DND-41 (cell line): ENCODE measurements at regions not wholly inside any gene's neighbourhood (a gene's known extent, or its start where the extent isn't known, plus 50 kb on each side); places are given as distances from the start of the nearest gene placed in this dataset.

Experiments
- ATAC-seq: fragments of 200-7000 bp; cut with Tn5 transposase; 3 replicates; pipeline ENCODE4 v1.9.1; 2021; ENCODE audit warnings: low read depth; ENCODE audit not compliant: insufficient read depth
- DNase-seq: peaks from one replicate; pipeline ENCODE4 v3.0.0-alpha.2; 2020
- H2AFZ ChIP-seq: 2 replicates; pipeline ENCODE4 v1.6.0; 2012; ENCODE audit warnings: low read depth, low read length
- H3K27ac ChIP-seq: 2 replicates; pipeline ENCODE4 v1.5.1; 2012; ENCODE audit warnings: low read length, inconsistent platforms
- H3K27me3 ChIP-seq: fragments of 200-600 bp; sonication (generic); 2 replicates; pipeline ENCODE4 v1.6.0; 2012; ENCODE audit warnings: low read length, mild to moderate bottlenecking, inconsistent platforms; ENCODE audit not compliant: insufficient read depth, poor library complexity
- H3K36me3 ChIP-seq: 2 replicates; pipeline ENCODE4 v1.5.1; 2012; ENCODE audit warnings: low read length, inconsistent platforms; ENCODE audit not compliant: insufficient read depth
- H3K4me1 ChIP-seq: 2 replicates; pipeline ENCODE4 v1.5.1; 2012; ENCODE audit warnings: mild to moderate bottlenecking, low read length; ENCODE audit not compliant: insufficient read depth
- H3K4me2 ChIP-seq: 2 replicates; pipeline ENCODE4 v1.6.0; 2012; ENCODE audit warnings: mild to moderate bottlenecking, moderate library complexity, low read length, inconsistent platforms; ENCODE audit not compliant: insufficient read depth
- H3K4me3 ChIP-seq, 2 experiments: fragments of 200-600 bp in 1 of 2; shearing (Covaris generic) in 1 of 2; 2 replicates each; pipeline ENCODE4 v1.5.1; 2012 to 2016; ENCODE audit warnings: inconsistent platforms in 2 of 2, low read length in 2 of 2, mild to moderate bottlenecking in 2 of 2, low read depth in 1 of 2, moderate library complexity in 1 of 2
- H3K79me2 ChIP-seq: 2 replicates; pipeline ENCODE4 v1.6.0; 2012; ENCODE audit warnings: low read length, inconsistent platforms; ENCODE audit not compliant: insufficient read depth
- H3K9ac ChIP-seq: 2 replicates; pipeline ENCODE4 v1.6.0; 2012; ENCODE audit warnings: low read depth, mild to moderate bottlenecking, inconsistent platforms, low read length, moderate library complexity
- H3K9me3 ChIP-seq: 2 replicates; pipeline ENCODE4 v1.5.1; 2012; ENCODE audit warnings: low read length, moderate library complexity, mild to moderate bottlenecking, inconsistent platforms; ENCODE audit not compliant: insufficient read depth, severe bottlenecking
- H4K20me1 ChIP-seq: 2 replicates; pipeline ENCODE4 v1.6.0; 2012; ENCODE audit warnings: low read length; ENCODE audit not compliant: insufficient read depth
- CTCF ChIP-seq: IDR thresholded peaks from 2 replicates; pipeline ENCODE4 v1.5.1; 2012; ENCODE audit warnings: borderline replicate concordance, low read length, moderate library complexity, mild to moderate bottlenecking; ENCODE audit not compliant: poor library complexity, severe bottlenecking; ENCODE audit errors: extremely low read depth
- EZH2 ChIP-seq: IDR thresholded peaks from 3 replicates; pipeline ENCODE4 v1.6.1; 2012; ENCODE audit warnings: borderline replicate concordance, low read depth, mild to moderate bottlenecking, moderate library complexity, low read length, inconsistent platforms; ENCODE audit not compliant: severe bottlenecking

DNA sequence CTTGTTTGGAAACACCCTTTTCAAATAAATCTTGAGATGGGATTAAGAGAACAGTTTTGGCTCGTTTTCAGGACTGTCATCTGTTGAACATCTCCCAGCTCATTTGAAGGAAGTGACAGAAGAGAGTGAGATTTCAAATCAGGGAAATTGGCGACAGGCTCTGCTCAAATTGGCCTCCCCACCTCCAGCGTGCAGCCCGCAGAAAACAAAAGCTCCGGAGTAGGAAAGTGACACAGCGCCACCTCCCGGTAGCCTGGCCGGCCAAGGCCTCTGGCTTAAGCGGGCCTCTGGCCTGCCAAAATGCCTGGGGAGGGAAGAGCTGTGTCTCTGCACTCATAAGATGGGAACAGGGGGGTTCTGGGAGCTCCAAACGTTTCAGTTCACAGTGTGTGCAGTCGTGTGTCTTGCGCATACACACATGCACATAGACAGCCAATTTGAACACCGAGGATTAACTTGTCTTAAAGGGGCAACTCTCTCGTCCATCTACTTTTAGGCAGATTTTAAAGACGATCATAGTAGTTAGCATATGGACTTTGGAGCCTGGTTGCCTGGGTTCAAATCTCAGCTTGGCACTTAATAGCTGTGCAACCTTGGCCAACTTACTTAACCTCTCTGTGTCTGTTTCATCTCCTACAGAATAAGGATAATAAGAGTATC lies 132.7 kb upstream of the RCN1 start:
- DNase-seq: no peak
- Histone ChIP-seq H4K20me1 (no peaks in the 10 kb centered on the region), H3K27ac (no peak overlapping the region), H3K4me2 (no peak overlapping the region), H3K27me3 (no peaks in the 10 kb centered on the region), H3K4me3 (no peak overlapping the region), H3K4me1 (no peaks in the 10 kb centered on the region), H2AFZ (no peak overlapping the region), H3K9me3 (no peaks in the 10 kb centered on the region), H3K79me2 (no peaks in the 10 kb centered on the region), H3K36me3 (no peaks in the 10 kb centered on the region), H3K9ac (no peak overlapping the region)
- TF ChIP-seq EZH2 (no peak), CTCF (no peak)
- ATAC-seq: no peak

GRCh38 chr11:31957674-31958073 lies 133.2 kb upstream of the RCN1 start:
- H3K79me2 ChIP-seq: no peaks in the 10 kb centered on the region
- no peak overlapping the region for H3K4me2 ChIP-seq
- no peak for ATAC-seq
- DNase-seq: no peak
- no peak overlapping the region for H2AFZ ChIP-seq
- H3K4me3 ChIP-seq: no peak overlapping the region
- no peaks in the 10 kb centered on the region for H3K36me3 ChIP-seq
- H3K27me3 ChIP-seq: no peaks in the 10 kb centered on the region
- H3K9ac ChIP-seq: no peak overlapping the region
- no peaks in the 10 kb centered on the region for H3K9me3 ChIP-seq
- H3K27ac ChIP-seq: no peak overlapping the region
- no peaks in the 10 kb centered on the region for H4K20me1 ChIP-seq
- H3K4me1 ChIP-seq: no peaks in the 10 kb centered on the region
- TF ChIP-seq CTCF: no peak
- TF ChIP-seq EZH2: no peak

DNA sequence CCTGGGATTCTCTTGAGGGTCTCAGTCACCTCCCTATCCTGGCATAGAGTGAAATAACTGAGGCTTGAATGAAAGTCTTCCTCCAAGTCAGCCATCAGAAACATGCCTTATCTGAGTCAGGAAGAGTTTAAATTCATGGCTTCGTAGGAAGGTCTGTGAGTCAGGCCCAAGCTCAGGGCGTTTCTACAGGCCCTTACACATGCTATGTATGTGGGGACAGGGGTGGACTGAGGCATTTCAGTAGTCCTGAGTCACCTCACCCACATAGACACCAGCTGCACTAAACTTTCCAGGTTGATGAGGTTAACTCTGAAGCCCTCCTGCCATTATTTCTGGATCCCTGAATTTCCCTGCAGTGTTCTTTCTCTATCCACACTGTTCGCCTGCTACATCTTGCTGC lies 134.6 kb upstream of the RCN1 start:
- Histone ChIP-seq H3K79me2 (no peaks in the 10 kb centered on the region), H3K4me3 (no peak overlapping the region), H3K27me3 (no peaks in the 10 kb centered on the region), H3K9me3 (no peaks in the 10 kb centered on the region), H4K20me1 (no peaks in the 10 kb centered on the region), H3K36me3 (no peaks in the 10 kb centered on the region), H3K4me2 (no peak overlapping the region), H3K27ac (no peak overlapping the region), H3K4me1 (no peaks in the 10 kb centered on the region), H3K9ac (no peak overlapping the region), H2AFZ (no peak overlapping the region)
- DNase-seq (no peak), ATAC-seq (no peak)
- TF ChIP-seq CTCF (no peak), EZH2 (no peak)
